HG02571 (cell line): ENCODE measurements at regions not wholly inside any gene's neighbourhood (a gene's known extent, or its start where the extent isn't known, plus 50 kb on each side); places are given as distances from the start of the nearest gene placed in this dataset.

Source experiments
- ATAC-seq: cut with Tn5 transposase; IDR thresholded peaks from one replicate; pipeline ENCODE4 v1.9.1; 2021; ENCODE audit warnings: mild to moderate bottlenecking, moderate library complexity; ENCODE audit not compliant: unreplicated experiment

GRCh38 chr14:66092748-66093147, 393.4 kb upstream of the CCDC196 start:
- no peak for ATAC-seq

GRCh38 chr14:66094001-66094727, 392.0 kb upstream of the CCDC196 start:
- ATAC-seq, result no peak

- ATAC-seq, result no peak
Observed at GRCh38 chr14:66099451-66099850, 386.7 kb upstream of the CCDC196 start.

- ATAC-seq, result no peak
Observed at GRCh38 chr14:66099931-66100330, 386.2 kb upstream of the CCDC196 start.

- ATAC-seq, result no peak
Observed at GRCh38 chr14:66101662-66102061, 384.5 kb upstream of the CCDC196 start.

GRCh38 chr14:66104486-66104885, 381.7 kb upstream of the CCDC196 start:
- ATAC-seq, result no peak

GRCh38 chr14:66105815-66106214, 380.4 kb upstream of the CCDC196 start:
- no peak for ATAC-seq

- ATAC-seq, result no peak
Observed at GRCh38 chr14:66109426-66109825, 376.7 kb upstream of the CCDC196 start.

GRCh38 chr14:66111891-66112290, 374.3 kb upstream of the CCDC196 start:
- ATAC-seq, result no peak

- no peak for ATAC-seq
Observed at GRCh38 chr14:66114071-66114470, 372.1 kb upstream of the CCDC196 start.

GRCh38 chr14:66115740-66116502, 370.2 kb upstream of the CCDC196 start:
- ATAC-seq, result no peak

GRCh38 chr14:66116732-66117131, 369.4 kb upstream of the CCDC196 start:
- no peak for ATAC-seq

GRCh38 chr14:66117600-66117999, 368.6 kb upstream of the CCDC196 start:
- ATAC-seq, result no peak

- ATAC-seq, result no peak
Observed at GRCh38 chr14:66119606-66120231, 366.5 kb upstream of the CCDC196 start.

GRCh38 chr14:66120402-66120801, 365.8 kb upstream of the CCDC196 start:
- ATAC-seq, result no peak

GRCh38 chr14:66121859-66122258, 364.3 kb upstream of the CCDC196 start:
- ATAC-seq, result no peak

- ATAC-seq, result no peak
Observed at GRCh38 chr14:66129224-66129623, 356.9 kb upstream of the CCDC196 start.

- ATAC-seq, result no peak
Observed at GRCh38 chr14:66131111-66131510, 355.1 kb upstream of the CCDC196 start.

- ATAC-seq, result no peak
Observed at GRCh38 chr14:66133666-66134065, 352.5 kb upstream of the CCDC196 start.

GRCh38 chr14:66135831-66136230, 350.3 kb upstream of the CCDC196 start:
- no peak for ATAC-seq

GRCh38 chr14:66137081-66137480, 349.1 kb upstream of the CCDC196 start:
- ATAC-seq, result no peak

- ATAC-seq, result no peak
Observed at GRCh38 chr14:66139432-66139831, 346.7 kb upstream of the CCDC196 start.
